ENCODE measurements at regions not wholly inside any gene's neighbourhood (a gene's known extent, or its start where the extent isn't known, plus 50 kb on each side); places are given as distances from the start of the nearest gene placed in this dataset.
"Not testable (repeated sequence)": the region's sequence is repeated elsewhere in the genome, so short reads cannot be mapped to it uniquely, and the experiment has no call there.

DNA sequence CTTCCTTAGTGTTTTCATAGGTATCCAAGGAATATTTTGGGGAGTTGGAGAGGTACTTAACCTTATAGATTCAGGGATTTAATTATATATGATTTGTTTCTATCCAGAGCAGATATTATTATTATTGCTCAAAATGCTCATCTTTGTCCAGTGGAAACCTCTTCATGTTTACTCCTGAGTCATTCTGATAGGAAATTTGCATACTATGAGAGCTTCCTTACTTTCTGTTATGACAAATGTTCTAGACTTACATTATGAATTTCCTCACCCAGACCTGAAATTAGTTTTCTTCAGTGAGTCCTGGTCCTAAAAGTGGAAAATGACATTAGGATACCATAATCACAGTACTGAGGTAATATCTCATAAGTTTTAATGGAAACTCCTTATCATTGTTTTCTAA lies 57.5 kb upstream of the PLPPR5 start:
- DNase-seq (ENCODE audit: low spot score) = no peak

DNA sequence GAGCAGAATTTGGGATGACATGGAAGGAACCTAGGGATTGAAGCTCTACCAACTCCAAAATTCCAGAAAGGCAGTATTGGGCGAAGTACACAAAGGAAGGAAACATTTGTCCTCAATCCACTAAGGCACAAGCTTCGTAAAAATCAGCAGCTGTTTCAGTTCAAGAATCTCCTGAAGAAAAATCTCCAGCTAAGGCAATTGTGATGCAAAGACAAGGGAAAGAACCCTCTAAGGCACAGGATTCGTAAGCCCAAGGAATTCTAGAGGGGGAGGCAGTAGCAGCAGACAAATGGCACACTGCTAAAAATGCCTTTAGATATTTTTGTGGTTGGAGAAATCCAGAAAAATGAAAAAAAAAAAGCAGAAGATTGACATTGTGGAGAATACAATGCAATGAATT lies 64.5 kb upstream of the PLPPR5 start:
- DNase-seq (ENCODE audit: low spot score) = no peak

- not testable (repeated sequence) for DNase-seq (ENCODE audit: low spot score)
These were observed 73.9 kb upstream of the PLPPR5 start for GRCh38 chr1:99078529-99078928.

GRCh38 chr1:99082366-99082765 lies 77.7 kb upstream of the PLPPR5 start:
- no peak for DNase-seq (ENCODE audit: low spot score)

DNA sequence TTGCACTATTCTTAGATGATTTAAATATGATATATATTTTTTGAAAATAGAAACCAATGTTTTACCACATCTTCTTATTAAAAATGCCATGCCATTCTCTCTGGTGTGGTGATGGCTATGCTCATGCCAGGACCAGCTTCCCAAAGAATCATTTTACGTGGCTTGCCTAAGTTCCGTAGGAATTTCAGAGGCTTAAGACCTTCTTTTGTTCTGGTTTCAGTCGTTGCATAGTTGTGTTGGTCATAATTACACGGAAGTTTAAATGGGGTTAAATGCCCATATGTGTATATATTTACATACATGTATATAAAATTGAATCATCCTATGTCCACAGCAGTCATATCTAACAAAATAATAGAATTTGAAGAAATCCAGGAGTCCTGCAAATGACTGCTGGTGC lies 78.7 kb upstream of the PLPPR5 start:
- no peak for DNase-seq (ENCODE audit: low spot score)

- DNase-seq (ENCODE audit: low spot score) = no peak
These were observed 79.9 kb upstream of the PLPPR5 start for GRCh38 chr1:99084562-99084961.

DNA sequence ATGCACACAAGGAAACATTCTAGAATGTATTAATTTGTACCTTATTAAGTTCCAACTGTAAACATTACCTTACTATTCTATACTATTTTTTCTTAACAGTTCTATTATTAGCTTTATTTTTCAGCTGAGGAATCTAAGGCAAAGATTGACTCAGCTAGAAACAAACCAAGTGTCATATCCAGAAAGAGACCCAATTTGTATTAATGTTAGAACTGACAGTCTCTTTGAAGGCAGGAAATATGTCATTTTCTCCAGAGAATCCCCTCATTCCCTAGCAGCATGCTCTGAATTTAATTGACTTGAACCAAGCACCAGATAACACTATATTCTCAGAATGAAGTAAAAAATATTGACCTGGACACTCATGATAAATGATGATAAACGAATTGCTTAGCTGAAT lies 81.4 kb upstream of the PLPPR5 start:
- no peak for DNase-seq (ENCODE audit: low spot score)

DNA sequence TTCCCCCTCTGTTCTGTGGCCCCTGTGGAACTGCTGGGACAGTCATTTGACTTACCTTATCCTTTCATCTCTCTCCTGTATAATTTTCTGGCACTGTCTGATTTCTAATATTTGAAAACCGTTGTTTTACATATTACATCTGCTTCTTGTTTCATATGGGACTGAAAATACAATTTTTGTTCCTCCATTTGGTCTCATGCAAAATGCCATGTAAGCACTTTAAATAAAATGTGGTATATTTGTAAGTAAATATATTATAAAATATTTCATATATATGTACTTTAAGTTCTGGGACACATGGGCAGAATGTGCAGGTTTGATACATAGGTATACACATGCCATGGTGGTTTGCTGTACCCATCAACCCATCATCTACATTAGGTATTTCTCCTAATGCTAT lies 93.9 kb upstream of the PLPPR5 start:
- DNase-seq (ENCODE audit: low spot score) = no peak

- no peak for DNase-seq (ENCODE audit: low spot score)
These were observed 101.6 kb upstream of the PLPPR5 start for GRCh38 chr1:99106274-99106673.

DNA sequence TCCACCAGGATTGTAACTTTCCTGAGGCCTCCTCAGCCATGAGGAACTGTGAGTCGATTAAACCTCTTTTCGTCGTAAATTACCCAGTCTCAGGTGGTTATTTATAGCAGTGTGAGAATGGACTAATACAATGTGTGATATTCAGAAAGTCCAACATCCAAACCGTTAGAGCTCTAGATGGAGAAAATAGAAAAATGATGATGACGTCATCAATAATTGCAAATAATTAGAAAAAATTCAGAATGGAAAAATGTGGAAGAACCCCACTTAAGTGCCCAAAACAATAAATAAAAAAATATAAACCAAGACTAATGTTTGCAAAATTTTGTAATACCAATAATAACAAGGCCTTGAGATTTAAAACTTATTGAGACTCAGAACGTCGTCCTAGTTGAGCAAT lies 103.0 kb upstream of the PLPPR5 start:
- no peak for DNase-seq (ENCODE audit: low spot score)

DNA sequence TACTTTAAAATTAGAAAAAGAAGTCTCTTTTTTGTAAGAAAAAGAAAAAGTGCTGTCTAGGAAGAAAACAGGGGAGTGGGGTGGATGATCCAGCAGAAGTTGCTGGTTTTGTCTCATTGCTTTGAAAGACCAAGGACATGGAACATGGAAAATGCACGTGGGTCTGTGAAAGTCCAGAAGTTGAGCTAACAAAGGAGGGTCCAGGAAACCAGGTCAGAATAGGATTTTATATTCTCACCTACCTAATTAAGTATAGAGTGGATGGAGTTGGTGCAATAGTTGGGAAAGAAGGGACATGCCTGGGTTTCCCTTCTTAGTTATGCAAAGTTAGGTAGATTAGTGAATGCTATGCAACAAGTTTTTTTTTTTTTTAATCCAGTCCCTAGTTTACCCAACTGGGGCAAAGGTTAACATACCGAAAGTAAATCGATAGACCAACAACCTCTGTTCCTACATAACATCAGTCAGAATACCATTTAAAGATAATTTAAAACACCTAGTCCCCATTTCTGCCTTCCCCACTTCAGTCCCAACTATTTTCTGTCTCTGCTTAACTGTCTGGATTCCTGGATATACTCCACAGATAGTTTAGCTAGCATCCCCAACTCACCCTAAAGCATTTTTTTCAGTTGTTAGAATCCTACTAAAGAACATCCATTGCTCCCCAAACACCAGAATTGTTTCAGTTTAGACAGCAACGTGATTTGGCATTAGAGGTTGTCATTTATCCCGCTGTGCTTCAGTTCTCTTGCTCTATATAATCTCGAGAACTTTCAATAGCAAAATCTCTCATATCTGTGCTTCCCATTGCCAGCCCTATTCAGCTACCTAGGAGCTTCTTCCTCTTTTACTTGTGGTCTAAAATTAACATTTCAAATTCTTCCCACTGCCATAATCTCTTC lies 105.7 kb upstream of the PLPPR5 start:
- DNase-seq (ENCODE audit: low spot score) = no peak

GRCh38 chr1:99115231-99115630 lies 110.6 kb upstream of the PLPPR5 start:
- DNase-seq (ENCODE audit: low spot score) = no peak

DNA sequence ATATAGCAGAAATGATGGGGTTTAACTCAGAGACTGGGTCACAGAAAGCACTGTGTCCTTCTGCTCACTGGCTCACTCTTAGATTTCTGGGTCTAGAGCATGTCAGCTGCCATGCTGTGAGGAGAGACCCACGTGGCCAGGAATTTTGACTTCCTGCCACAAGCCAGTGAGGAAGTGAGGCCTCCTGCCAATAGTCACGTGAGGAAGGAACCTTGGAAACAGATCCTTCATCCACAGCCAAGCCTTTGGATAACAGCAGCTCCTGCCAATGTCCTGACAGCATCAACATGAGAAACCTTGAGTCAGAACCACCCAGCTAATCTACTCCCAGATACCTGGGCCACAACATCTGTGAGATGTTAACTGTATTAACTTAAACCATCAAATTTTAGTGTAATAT lies 114.5 kb upstream of the PLPPR5 start:
- no peak for DNase-seq (ENCODE audit: low spot score)

GRCh38 chr1:99122039-99122438 lies 117.4 kb upstream of the PLPPR5 start:
- no peak for DNase-seq (ENCODE audit: low spot score)

GRCh38 chr1:99123936-99124335 lies 119.3 kb upstream of the PLPPR5 start:
- DNase-seq (ENCODE audit: low spot score) = no peak

DNA sequence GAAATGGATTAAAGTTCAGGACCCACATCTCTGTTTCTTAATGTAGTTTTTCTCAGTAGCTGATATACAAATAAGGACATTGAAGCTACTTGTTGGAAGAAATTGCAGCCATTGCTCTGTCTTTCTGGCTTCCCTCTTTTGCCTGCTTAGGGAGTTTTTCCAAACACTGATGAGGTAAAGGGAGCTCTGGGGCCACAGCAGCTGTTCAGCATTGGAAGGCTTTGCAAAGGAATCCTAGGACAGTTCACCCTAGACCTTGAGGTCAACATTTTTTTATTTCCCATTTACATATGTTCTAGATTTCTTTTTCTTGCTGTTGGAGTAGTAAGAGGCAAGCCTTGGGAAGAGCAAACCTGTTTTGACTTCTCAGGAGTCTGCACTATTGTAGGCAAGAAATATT lies 126.9 kb upstream of the PLPPR5 start:
- DNase-seq (ENCODE audit: low spot score) = no peak

DNA sequence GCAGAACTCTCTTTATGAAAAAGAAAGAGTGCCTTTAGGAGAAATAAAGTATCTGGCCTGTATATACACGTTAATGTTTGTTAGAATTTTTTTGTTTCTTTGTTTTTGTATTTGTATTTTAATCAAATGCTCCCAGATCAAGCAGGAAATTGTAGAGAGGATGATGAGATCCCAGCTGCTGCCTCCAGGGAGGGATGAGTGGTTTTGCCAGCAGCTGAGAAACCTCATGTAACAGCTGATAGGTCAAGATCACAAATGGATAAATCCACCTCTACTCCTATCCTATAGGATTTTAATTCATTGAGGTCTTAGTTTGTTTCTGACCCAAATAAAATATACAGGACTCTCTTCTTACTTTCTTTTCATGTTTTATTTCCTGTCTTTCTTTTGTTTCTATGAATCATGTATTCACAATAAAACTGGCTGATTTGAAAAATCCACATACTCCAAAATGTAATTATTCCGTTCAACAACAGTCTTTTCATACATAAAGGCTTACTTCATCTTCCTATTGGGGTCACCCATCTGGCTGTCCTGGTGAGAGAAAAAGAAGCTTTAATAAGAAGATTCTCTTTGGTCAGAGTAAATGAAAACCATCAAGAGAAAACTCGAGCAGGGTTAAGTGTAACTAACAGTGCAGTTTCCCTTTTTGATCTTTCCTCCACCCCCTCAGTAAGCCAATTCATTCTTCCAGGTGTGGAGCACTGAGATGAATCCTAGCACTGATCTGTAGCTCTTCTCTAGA lies 129.3 kb upstream of the PLPPR5 start:
- DNase-seq (ENCODE audit: low spot score) = no peak

GRCh38 chr1:99137554-99138206 lies 126.6 kb upstream of the PLPPR4 start:
- no peak for DNase-seq (ENCODE audit: low spot score)

DNA sequence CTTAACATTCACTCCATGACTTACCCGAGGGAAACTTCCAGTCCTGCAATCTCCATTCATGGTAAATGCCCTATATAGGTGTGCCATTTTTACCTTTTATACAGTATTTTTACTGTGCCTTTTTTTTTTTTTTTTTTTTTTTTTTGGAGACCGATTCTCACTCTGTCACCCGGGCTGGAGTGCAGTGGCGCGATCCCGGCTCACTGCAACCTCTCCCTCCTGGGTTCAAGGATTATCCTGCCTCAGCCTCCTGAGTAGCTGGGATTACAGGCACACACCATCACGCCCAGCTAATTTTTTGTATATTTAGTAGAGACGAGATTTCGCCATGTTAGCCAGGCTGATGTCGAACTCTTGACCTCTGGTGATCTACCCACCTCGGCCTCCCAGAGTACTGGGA lies 124.4 kb upstream of the PLPPR4 start:
- no peak for DNase-seq (ENCODE audit: low spot score)

DNA sequence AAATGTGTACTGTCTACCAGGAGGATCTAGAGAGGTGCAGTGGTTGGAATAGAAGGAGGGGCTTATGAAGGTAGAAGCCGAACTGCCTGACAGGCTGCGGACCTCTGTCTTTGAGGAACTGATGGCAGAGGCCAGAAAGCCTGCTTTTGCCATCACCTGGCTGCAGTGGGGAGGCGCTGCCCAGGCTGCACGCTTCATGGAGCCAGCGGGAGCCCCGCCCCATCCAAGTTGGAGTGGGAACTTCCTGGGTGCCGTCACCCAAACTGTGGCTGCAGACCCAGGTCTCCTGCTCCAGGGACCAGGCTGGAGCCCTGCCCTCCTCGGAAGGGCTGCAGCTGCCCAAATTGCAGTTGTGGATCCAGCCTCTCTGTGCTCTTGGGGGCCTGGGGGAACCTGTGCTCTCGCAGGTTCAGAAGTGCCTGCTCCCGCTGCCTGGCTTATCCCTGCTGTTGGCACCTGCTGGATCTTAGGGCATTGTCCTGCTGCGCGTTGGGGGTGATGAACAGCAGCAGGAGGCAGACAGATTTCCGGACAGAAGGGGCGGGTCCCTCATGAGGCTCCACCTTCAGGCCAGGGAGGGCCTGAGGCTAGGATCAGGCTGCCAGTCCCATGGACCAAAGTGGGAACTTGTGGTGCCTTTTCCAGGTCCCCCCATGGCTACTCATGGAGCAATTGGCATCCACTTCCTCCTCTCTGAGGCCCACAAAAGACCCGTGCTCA lies 118.0 kb upstream of the PLPPR4 start:
- DNase-seq (ENCODE audit: low spot score) = no peak

GRCh38 chr1:99149952-99150351 lies 114.3 kb upstream of the PLPPR4 start:
- no peak for DNase-seq (ENCODE audit: low spot score)

DNA sequence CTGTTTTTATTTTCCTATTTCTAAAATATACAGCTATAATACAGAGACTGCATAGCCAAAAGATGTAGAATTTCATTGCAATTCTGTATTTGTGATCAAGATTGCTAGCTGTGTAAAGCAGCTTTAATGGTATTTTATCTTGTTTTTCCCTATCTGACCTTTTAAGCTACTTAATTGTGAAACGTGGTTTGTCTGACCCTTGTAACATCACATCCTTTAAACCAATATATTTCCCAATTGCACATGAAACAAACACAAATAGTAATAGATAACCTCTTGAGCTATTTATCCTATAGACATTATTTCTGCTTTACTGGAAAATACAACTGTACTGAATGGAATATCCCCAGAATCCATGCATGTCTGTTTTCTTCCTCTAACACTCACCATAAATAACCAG lies 112.2 kb upstream of the PLPPR4 start:
- no peak for DNase-seq (ENCODE audit: low spot score)

Measured in kidney tubule cell (primary cell).